ENCODE measurements at regions not wholly inside any gene's neighbourhood (a gene's known extent, or its start where the extent isn't known, plus 50 kb on each side); places are given as distances from the start of the nearest gene placed in this dataset.

DNA sequence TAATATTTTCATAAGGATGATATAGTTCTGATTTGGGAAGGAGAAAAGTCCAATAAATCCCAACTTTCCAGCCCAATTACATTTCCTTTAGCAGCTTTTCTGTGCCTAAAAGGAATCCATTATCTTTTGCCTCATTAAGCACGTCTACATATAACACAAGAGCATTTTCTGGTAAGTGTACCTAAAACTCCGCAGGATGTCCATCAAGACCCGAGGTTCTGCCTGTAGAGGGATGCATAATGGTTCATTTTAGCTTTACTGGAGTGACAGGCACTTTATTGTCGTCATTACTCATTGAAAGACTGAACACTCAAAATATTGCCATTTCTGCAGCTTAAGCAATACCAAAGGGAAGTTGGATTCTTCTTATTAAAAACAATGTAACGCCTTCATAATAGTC lies 669.0 kb downstream of the PRELID2 start:
- no peak for DNase-seq (ENCODE audit: low spot score)
- intact Hi-C loops (cut with DNase I) = no loop called here

DNA sequence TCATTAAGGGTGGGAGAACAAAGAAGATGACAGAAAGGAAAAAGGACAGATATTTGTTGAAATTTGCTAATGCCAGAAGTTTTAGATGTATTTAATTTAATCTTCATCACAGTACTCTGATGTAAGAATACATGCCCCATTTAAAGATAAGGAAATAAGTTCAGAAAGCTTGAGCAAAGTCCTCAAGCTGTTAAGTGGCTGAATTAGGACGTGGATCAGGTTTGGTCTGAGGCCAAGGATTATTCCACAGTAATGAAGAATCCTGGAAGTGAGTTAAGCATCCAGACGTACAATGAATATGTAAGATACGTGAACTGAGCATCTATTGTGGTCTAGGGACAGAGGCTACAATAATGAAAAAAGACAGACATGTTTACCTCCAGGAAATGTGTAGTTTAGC lies 671.3 kb downstream of the PRELID2 start:
- intact Hi-C loops (cut with DNase I) = no loop called here
- no peak for DNase-seq (ENCODE audit: low spot score)

DNA sequence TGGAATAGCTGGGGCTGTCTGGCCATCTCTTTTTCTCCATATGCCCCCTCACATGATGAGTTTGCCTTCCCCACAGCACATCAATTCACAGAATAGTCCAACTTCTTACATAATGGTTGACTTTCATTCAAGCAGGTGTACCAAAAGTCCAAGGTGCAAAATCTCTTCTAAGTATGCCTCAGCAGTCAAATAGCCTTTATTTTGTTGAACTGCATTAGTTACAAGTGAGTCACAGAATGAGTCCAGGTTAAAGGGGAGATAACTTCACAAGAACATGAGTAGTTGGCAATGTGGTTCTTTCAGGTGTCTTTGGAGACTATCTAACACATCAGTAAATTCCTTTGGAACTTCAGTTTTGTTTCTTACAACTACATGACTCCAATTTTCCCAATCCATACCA lies 672.5 kb downstream of the PRELID2 start:
- DNase-seq (ENCODE audit: low spot score) = no peak
- intact Hi-C loops (cut with DNase I) = no loop called here

DNA sequence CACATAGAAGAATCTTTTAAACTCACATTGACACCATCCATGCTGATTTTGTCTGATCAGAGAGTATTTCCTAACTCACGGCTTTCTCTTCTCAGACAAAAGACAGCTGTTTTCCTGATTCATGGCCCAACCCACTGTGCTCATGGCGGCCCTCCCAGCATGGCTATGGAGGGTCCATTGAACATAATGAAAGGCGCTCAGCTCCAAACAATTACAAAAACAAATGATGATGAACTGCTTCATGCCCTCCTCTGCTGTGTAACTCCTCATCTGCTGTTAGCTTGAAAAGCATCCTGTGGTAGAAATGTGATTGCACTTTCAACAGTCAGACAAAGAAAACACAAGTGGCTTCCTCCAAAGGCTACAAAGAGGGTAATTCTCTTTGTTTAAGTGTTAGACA lies 673.8 kb downstream of the PRELID2 start:
- DNase-seq (ENCODE audit: low spot score) = no peak
- intact Hi-C loops (cut with DNase I) = no loop called here

DNA sequence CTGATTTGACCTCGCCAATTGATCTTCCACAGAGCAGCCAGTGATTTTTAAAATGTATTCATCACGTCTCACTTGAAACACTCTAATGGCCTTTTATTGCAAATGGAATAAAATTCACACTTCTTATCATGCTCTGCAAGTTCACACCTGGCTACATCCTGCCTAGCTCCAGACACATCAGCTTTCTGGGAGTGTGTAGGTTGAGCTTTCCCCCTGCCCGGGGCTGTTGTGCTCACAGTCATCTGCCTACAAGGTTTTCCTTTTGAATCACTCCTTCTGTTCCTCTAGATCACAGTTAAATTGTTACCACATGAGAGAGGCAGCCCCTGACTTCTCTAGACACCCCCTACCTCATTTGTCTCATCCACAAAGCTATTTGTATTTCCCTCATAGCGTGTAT lies 674.5 kb downstream of the PRELID2 start:
- DNase-seq (ENCODE audit: low spot score) = no peak
- intact Hi-C loops (cut with DNase I) = no loop called here

DNA sequence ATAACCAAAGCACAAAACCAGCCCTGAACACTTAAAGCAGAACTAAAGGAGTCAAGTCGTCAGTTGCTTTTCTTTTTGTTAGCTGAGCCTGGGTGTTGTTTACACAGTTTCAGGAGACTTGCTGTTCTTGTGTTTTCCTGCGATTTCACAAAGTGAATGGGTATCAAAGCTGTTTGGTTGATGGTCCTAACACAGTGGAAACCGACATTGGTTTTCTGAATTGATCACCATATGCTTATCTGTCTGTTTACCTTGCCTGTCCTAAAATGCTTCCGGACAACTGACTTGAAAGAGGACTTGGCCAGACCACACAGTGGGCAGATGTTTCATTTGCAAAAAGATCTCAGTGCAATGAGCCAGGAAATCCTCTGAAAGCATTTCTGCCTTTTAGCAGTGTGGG lies 676.4 kb downstream of the PRELID2 start:
- intact Hi-C loops (cut with DNase I) = no loop called here
- no peak for DNase-seq (ENCODE audit: low spot score)

DNA sequence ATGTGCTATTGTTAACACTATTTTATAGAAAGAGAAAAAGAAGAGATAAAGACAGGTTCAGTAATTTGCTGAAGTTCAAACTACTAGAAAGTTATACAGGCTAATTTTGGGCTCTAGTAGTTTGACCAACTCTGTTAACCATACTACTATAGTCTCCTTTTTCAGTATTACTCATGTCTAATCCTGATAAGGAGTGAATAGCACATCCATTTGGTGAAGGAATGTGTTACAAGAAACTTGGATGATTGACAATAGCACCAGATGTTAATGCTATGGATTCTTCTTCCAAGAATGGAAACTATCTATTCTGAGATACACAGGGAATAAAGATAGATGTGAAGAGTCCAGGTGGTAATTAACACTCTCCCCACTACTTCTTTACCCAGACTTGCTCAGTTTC lies 677.3 kb downstream of the PRELID2 start:
- intact Hi-C loops (cut with DNase I) = no loop called here
- DNase-seq (ENCODE audit: low spot score) = no peak

DNA sequence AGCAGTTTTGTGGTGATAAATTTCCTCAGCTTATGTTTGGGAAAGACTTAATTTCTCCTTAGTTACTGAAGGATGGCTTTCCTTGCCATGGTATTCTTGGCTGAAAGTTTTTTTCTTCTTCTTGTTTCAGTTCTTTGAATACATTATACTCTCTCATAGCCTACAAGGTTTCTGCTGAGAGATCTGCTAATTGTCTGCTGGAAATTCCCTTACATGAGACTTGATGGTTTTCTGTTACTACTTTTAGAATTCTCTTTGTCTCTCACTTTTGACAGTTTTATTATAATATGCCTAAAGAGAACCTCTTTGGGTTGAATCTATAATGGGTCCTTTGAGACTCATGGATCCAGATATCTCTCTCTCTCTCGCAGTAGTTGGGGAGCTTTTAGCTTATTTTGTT lies 693.6 kb downstream of the PRELID2 start:
- intact Hi-C loops (cut with DNase I) = no loop called here
- DNase-seq (ENCODE audit: low spot score) = no peak

DNA sequence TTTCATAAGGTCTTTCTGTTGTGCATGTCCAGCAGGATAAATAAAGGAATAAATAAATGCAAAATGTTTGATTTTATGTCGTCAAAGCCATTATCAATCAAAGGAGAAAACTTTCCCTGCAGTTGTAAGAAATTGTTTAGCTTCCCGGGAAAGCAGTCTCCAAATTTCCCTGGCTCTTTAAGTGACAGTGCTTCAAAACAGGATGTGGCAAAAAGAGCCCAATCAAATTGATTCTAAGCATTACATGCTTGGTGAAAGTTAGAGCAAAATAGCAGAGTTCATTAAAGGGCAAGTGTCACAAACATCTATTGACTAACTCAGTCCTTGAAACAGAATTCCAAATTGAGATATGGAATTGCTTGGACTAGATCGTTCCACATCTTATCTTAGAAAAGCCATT lies 704.1 kb downstream of the PRELID2 start:
- DNase-seq (ENCODE audit: low spot score) = no peak
- intact Hi-C loops (cut with DNase I) = no loop called here

DNA sequence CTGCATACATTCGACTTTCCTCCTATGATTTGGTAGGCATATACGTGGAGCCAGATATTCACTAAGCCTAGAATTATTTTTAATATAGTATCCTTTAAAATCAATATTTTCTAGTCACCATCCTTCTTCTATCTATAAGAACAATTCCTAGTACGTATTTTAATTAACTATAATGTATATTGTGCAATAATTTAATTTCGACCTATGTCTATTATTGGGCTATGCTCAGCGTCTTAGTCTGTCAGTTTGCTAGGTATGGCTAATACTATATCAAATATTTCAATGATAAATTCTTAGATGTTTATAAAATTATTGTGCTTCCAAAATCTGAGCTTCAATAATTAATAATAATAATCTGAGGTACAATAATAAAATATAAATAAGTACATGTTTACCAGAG lies 705.3 kb downstream of the PRELID2 start:
- DNase-seq (ENCODE audit: low spot score) = no peak
- intact Hi-C loops (cut with DNase I) = no loop called here

DNA sequence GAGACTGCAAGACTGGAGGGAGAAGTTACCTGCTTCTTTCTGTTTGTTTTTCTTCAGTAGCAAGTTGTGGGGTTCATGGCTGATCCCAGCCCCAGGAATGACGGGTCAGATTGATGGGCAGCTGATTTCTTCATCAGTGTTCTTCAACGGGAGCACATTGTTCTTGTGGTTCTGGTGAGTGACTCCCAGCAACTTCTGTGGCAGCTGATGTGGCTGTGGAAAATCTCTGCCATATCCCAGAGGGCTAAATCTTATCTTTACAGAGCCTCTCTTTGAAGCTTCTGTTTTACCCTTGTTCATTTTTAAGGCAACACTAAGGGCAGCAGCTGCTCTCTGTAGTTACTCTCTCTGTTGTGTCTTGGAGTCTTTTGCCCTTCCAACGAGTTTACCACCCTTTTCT lies 710.3 kb downstream of the PRELID2 start:
- no peak for DNase-seq (ENCODE audit: low spot score)
- intact Hi-C loops (cut with DNase I) = no loop called here

DNA sequence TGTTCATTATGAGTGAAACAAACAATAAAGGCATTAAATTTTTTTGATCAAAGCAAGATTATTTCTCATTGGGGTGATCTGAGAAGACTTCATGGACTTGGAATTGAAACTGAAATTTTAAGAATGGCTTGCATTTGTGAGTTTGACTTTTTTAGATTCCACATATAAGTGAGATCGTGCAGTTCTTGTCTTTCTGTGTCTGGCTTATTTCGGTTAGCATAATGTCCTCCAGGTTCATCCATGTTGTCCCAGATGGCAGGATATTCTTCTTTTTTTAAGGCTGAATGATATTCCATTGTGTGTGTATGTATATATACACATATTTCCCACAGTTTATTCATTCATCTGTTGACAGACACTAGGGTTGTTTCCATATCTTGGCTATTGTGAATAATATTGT lies 716.5 kb downstream of the PRELID2 start:
- intact Hi-C loops (cut with DNase I) = no loop called here
- no peak for DNase-seq (ENCODE audit: low spot score)

DNA sequence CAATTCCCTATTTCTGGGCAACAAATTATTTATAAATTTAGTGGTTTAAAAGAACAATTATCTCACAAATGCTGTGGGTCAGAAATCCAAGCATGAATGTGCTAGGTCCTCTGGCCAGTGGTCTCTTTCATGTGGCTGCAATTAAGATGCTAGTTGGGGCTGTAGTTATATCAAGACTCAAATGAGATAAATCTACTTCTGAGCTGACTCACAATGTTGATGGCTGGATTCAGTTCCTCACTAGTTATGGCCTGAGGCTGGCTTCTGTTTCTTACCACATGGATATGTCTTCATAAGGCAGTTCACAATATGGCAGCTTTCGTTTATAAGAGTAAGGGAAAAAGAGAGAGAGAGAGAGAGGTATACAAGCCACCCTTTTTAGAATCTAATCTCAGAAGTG lies 717.0 kb downstream of the PRELID2 start:
- DNase-seq (ENCODE audit: low spot score) = no peak
- intact Hi-C loops (cut with DNase I) = no loop called here

DNA sequence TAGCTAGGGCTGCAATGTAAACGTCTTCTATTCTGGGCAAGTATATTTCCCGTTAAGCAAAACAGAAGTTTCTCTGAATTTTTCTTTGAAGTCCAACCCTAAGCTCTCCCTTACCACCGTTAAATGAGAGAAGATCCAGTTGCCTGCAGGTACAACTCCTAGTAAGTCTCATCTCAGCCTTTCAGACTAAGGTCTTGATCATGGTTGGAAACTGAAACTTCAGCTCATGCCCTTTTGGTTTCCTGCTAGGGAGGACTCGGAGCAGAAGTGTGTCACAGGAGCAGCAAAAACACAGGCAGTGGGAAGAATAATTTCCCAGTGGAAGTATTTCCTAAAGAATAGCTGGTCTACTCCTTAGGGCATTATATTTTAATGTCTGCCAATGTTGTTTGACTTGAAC lies 717.9 kb downstream of the PRELID2 start:
- intact Hi-C loops (cut with DNase I) = no loop called here
- no peak for DNase-seq (ENCODE audit: low spot score)

DNA sequence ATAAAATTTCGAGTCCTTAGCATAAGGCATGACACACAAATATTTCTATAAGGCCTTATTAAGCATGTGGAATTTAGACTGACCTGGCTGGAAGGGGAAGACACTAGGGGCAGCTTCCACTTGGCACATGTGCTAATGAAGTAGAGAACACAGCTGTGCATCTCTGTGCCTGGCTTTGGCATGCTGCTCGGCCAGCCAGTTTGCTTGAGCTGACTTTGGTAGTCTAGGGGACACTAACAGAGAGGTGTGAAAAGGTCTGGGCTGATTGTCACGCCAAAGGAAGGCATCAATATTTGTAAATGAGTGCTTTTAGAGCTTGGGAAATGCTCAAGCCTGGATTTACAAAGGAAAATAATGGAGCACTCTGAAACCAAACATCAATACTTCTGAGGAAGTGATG lies 723.7 kb downstream of the PRELID2 start:
- intact Hi-C loops (cut with DNase I) = no loop called here
- no peak for DNase-seq (ENCODE audit: low spot score)

DNA sequence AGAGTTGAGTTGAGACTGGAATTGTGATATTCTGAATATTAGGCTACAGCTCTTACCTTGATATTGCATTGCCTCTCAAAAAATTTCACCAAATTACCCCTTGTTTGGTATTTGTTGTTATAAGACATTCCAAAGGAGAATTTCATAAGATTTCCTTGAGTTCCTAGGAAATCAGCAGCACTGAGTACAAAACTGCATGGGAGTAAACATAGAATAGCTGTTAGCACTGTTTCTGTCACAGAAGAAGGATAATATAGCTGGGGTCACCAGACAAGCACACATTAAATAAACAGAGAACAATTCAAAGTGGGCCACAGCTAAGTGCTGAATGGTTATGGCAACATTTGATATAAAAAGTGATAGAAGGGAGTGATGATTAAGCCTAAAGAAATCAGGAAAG lies 724.3 kb downstream of the PRELID2 start:
- intact Hi-C loops (cut with DNase I) = no loop called here
- no peak for DNase-seq (ENCODE audit: low spot score)

DNA sequence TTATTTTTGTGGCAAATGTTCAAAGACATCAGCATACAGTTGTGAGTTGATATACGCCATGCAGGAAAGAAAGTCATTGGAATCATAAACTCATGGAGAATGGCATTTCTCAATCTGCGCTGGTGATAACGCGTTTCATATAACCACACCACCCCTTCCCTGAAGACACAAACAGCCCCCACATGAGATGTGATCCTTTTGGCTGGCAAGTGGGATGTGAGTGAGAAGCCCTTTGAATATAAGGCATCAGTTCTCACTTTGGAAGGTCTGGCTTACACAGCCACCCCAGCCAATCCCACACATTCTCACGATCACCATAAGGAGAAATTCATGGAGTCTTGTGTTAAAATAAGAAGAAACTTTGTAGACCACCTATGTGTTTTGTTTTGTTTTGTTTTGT lies 725.0 kb downstream of the PRELID2 start:
- no peak for DNase-seq (ENCODE audit: low spot score)
- intact Hi-C loops (cut with DNase I) = no loop called here

DNA sequence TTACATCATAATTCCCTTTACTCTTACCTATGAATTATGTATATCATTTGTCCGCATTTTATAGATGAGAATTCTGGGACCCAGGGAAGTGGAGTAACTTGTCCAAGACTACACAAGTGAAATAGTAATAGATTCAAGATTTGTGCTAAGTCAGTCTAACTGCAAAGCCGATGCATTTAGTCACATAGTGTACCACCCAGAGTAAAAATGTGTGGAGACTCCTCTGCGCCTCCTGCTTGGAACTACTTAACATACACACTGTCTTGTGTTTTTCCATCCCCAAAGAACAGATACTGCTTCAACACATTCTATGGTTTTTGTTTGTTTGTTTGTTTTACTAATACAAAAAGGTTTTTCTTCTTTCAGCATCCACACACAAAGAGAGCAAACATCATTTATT lies 729.8 kb downstream of the PRELID2 start:
- DNase-seq (ENCODE audit: low spot score) = no peak
- intact Hi-C loops (cut with DNase I) = no loop called here

DNA sequence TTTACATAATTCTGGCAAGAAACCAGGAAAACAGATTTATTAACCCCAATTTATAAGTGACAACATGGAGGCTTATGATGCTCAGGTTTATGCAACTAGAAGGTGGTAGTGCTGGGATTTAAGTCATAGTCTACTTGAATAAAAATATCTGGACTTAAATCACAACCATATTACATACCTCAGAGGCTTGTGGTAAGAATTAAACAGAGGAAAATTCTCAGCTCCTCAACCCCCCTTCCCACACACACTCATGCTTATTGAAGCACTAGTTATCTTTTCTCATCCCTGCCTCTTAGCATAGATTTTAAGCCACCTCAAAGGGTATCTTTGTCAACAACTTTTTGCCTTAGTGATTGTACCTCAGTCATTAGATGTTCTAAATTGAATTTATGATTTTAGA lies 731.0 kb downstream of the PRELID2 start:
- DNase-seq (ENCODE audit: low spot score) = no peak
- intact Hi-C loops (cut with DNase I) = no loop called here

DNA sequence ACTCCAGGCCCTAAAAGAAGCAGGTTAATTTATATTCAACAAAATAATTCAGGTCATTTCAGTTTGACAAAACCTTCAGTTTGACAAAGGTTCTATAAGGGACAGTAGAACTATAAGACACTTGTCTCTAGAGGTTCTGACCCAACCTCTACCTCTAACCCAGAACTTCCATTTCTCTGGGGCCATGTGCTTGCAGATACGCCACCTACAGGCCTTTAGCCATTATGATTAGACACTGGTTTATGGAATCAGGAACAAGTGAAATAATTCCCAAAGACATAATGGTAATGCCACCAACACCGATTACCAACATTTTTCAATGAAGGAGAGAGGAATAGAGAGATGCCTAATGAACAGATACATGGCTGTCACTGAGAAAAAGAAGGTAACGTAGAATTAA lies 733.9 kb downstream of the PRELID2 start:
- no peak for DNase-seq (ENCODE audit: low spot score)
- intact Hi-C loops (cut with DNase I) = no loop called here

DNA sequence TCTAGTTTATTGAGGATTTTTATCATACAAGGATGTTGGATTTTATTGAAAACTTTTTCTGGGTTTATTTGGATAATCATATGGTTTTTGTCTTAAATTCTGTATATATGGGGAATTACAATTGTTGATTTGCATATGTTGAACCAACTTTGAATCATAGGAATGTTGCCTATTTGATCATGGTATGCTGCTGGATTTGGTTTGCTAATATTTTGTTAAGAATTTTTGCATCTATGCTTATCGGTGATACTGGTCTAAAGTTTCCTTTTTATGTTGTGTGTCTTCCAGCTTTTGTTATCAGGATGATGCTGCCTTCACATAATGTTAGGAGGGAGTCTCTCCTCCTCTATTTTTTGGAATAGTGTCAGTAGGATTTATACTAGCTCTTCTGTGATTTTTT lies 745.0 kb downstream of the PRELID2 start:
- no peak for DNase-seq (ENCODE audit: low spot score)
- intact Hi-C loops (cut with DNase I) = no loop called here

DNA sequence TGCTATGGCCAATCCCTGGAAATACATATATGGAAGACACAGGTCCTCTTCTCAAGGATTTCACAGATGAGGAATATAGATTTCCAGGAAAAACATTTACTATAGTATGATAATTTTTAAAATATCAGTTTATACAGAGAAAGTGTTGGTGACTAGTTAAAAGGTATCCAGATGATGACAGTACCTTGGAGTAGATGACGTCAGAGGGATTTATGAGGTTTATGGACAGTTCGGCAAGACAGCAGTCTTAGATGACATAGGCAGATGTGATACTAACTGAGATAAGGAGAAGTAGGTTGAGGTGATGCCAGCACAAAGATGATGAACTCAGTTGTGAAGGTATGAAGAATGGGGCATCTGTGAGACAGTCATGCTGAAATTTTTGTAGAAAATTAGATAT lies 750.3 kb downstream of the PRELID2 start:
- DNase-seq (ENCODE audit: low spot score) = no peak
- intact Hi-C loops (cut with DNase I) = no loop called here

DNA sequence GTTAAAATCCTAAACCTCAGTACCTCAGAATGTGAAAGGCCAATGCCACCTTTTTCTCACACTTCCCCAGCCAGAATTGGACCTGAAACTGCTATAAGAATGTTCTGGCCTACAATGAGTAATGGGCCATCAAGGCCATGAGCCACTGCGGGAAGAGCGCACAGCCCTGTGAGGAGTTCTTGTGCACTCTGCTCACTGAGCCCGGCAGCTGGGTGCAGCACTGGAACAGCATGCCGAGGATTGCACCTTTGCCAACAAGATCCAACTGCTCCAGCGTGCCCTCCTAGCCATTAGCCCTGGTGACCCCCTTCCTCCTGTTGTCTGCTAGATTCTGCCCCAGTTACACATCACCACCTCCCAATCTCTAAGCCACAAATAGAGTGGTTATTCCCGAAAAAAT lies 758.1 kb downstream of the PRELID2 start:
- no peak for DNase-seq (ENCODE audit: low spot score)
- intact Hi-C loops (cut with DNase I) = no loop called here
